Spinal cord (tissue), 9 donors: ENCODE measurements at regions not wholly inside any gene's neighbourhood (a gene's known extent, or its start where the extent isn't known, plus 50 kb on each side); places are given as distances from the start of the nearest gene placed in this dataset.
A peak's percentile ranks its signal among the peaks of the same experiment; 100 is the strongest.

Experiments
- DNase-seq, 6 donors: peaks; one replicate each; pipeline versions ENCODE4 v3.0.0 to v3.0.0-alpha.2; 2013 to 2015; ENCODE audit warnings: low spot score in 6 of 6, low read depth in 4 of 6
- H3K27ac ChIP-seq: one replicate; pipeline ENCODE4 v1.5.1; 2013; ENCODE audit warnings: low read depth, low read length, control low read depth
- H3K27me3 ChIP-seq: one replicate; pipeline ENCODE4 v1.6.1; 2013; ENCODE audit warnings: low read length; ENCODE audit not compliant: control insufficient read depth, insufficient read depth
- H3K36me3 ChIP-seq: one replicate; pipeline ENCODE4 v1.6.1; 2013; ENCODE audit warnings: low read length; ENCODE audit not compliant: control insufficient read depth, insufficient read depth
- H3K4me1 ChIP-seq: one replicate; pipeline ENCODE4 v1.6.1; 2013; ENCODE audit warnings: low read length; ENCODE audit not compliant: control insufficient read depth, insufficient read depth
- H3K4me3 ChIP-seq: one replicate; pipeline ENCODE4 v1.5.1; 2013; ENCODE audit warnings: low read depth, low read length, control low read depth
- H3K9me3 ChIP-seq: one replicate; pipeline ENCODE4 v1.6.1; 2013; ENCODE audit warnings: low read length; ENCODE audit not compliant: control insufficient read depth, insufficient read depth
- WGBS: methylation state at CpG from one replicate; pipeline ENCODE4 v1.1.5; 2013; ENCODE audit warnings: missing lambda C conversion rate; ENCODE audit not compliant: insufficient coverage; 5-methylcytosine and 5-hydroxymethylcytosine counted together
- donor health status: healthy.

DNA sequence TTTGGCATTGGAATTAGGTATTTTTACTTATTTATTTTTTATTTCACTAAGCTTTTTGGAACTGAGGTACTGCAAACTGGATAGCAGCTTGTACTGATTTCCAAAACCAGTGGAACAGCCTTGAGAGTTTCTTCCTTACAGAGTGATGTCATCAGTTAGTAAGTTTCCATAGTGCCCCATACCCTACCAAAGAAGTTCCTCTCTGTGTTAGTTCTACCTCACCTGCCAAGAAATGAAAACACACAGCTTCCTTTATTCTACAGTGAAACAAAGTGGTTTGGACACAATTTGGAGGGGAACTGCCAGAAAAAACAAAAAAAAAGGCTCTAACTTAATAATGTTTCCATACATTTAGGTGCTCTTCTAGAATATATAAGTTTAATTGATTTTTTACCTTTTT is 430.9 kb upstream of the ADGRL2 start:
- no peaks in the 10 kb centered on the region for H3K4me1 ChIP-seq
- no peaks in the 10 kb centered on the region for H3K36me3 ChIP-seq
- peak in 1 of 6 donors; percentile 28 for DNase-seq
- no peaks in the 10 kb centered on the region for H3K9me3 ChIP-seq
- no peak overlapping the region for H3K27ac ChIP-seq
- no peak overlapping the region for H3K4me3 ChIP-seq
- H3K27me3 ChIP-seq: no peaks in the 10 kb centered on the region

GRCh38 chr1:81366173-81366572 is 434.6 kb upstream of the ADGRL2 start:
- Histone ChIP-seq H3K27me3 (no peaks in the 10 kb centered on the region), H3K9me3 (no peaks in the 10 kb centered on the region), H3K4me3 (no peak overlapping the region), H3K27ac (no peak overlapping the region), H3K36me3 (no peaks in the 10 kb centered on the region), H3K4me1 (no peaks in the 10 kb centered on the region)
- no peak for DNase-seq

GRCh38 chr1:81364088-81364487 is 436.6 kb upstream of the ADGRL2 start:
- no peak overlapping the region for H3K27ac ChIP-seq
- no peaks in the 10 kb centered on the region for H3K9me3 ChIP-seq
- H3K27me3 ChIP-seq: no peaks in the 10 kb centered on the region
- H3K36me3 ChIP-seq: no peaks in the 10 kb centered on the region
- WGBS: no CpG with 5 or more reads among the region's 1 CpG
- no peak for DNase-seq
- H3K4me3 ChIP-seq: no peak overlapping the region
- H3K4me1 ChIP-seq: no peaks in the 10 kb centered on the region

GRCh38 chr1:81358151-81358550 is 442.6 kb upstream of the ADGRL2 start:
- H3K4me1 ChIP-seq: no peaks in the 10 kb centered on the region
- no peaks in the 10 kb centered on the region for H3K36me3 ChIP-seq
- no peaks in the 10 kb centered on the region for H3K9me3 ChIP-seq
- H3K27me3 ChIP-seq: no peaks in the 10 kb centered on the region
- H3K27ac ChIP-seq: no peak overlapping the region
- DNase-seq: no peak
- no peak overlapping the region for H3K4me3 ChIP-seq
- WGBS: no CpG with 5 or more reads among the region's 1 CpG

- no peaks in the 10 kb centered on the region for H3K36me3 ChIP-seq
- H3K27me3 ChIP-seq: no peaks in the 10 kb centered on the region
- no peaks in the 10 kb centered on the region for H3K4me1 ChIP-seq
- no peak overlapping the region for H3K27ac ChIP-seq
- H3K9me3 ChIP-seq: no peaks in the 10 kb centered on the region
- 78% methylated on average over 4 of the region's 5 CpGs for WGBS
- H3K4me3 ChIP-seq: no peak overlapping the region
- DNase-seq: no peak
Measured at GRCh38 chr1:81351864-81352263, 448.9 kb upstream of the ADGRL2 start.

DNA sequence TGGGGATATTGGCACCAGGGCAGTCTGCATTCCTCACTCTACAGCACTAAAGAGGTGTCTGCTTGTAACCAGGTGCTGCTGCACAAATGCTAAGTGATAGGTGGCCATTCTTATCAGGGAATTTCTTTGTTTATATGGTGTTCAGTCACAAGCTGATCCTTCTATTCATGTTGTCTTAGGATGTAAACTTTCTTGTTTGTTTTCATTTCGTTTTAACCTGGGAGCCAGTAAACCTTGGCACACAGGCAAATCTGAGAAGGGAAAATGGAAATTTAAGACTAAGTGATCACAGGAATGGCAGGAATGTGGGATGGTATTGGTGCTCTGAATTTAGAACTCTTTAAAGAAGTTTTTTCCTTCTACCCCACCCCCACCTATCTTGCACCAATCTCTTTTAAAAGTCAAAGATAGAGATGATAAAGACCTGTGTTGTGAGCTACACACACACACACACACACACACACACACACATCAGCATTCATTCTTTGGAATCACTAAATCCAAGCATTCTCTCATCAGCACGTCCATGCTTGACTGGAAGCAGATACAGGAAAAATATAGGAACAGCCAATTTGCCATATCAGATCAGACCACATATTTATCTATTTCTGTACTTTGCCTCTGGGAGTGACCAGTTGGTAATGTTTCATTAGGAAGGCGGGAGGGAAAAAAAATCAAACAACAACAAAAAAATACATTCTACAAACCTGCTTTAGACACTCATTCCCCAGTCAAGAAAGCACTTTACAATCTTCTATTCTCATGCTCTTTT is 451.4 kb upstream of the ADGRL2 start:
- DNase-seq: no peak
- Histone ChIP-seq H3K27me3 (no peaks in the 10 kb centered on the region), H3K27ac (no peak overlapping the region), H3K4me1 (no peaks in the 10 kb centered on the region), H3K4me3 (no peak overlapping the region), H3K36me3 (no peaks in the 10 kb centered on the region), H3K9me3 (no peaks in the 10 kb centered on the region)
- WGBS: no CpG with 5 or more reads among the region's 3 CpGs

DNA sequence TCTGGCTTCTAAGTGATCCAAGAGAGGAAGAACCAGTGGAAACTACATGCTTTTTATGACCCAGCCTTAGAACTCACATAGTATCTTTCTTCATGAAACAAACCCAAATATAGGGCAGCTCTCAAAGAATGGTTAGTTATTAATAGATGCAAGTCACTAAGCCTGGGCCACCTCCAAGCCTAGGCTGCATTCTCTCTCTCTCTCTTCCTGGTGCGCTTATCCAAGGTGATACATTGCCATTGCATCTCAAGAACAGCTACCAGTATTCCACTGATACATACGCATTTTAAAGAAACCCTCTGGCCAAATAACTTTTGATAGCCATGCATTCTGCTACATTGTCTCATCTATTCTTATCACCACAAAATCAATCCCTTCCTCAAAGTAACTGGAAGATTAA is 455.6 kb upstream of the ADGRL2 start:
- H3K4me1 ChIP-seq: no peaks in the 10 kb centered on the region
- H3K27ac ChIP-seq: no peak overlapping the region
- DNase-seq: no peak
- H3K27me3 ChIP-seq: no peaks in the 10 kb centered on the region
- 100% methylated on average over 2 of the region's 2 CpGs for WGBS
- H3K9me3 ChIP-seq: no peaks in the 10 kb centered on the region
- H3K4me3 ChIP-seq: no peak overlapping the region
- H3K36me3 ChIP-seq: no peaks in the 10 kb centered on the region

DNA sequence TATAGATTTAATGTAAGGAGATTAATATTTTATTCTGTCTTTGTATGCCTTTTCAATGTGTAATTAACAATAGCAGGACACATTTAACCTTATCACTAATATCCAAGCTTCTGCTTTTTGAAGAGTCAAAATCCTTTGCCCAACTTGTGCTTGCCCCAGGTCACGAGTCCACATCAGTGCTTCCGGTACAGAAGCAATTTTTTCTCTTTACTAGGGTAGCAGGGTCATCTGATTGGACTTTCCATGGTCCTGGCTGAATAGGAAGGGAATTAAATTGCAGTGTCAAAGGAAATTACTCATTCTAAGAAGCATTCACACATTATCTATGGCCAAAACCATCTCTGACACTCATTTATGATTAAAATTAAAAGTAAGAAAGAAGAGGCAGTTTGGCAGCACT is 460.5 kb upstream of the ADGRL2 start:
- Histone ChIP-seq H3K27ac (no peak overlapping the region), H3K27me3 (no peaks in the 10 kb centered on the region)
- WGBS: no CpG with 5 or more reads among the region's 2 CpGs

GRCh38 chr1:81337226-81337625 is 463.5 kb upstream of the ADGRL2 start:
- H3K4me1 ChIP-seq: no peaks in the 10 kb centered on the region
- no peaks in the 10 kb centered on the region for H3K9me3 ChIP-seq
- no peaks in the 10 kb centered on the region for H3K27me3 ChIP-seq
- H3K4me3 ChIP-seq: no peak overlapping the region
- 100% methylated on average over 7 of the region's 10 CpGs for WGBS
- DNase-seq: no peak
- no peaks in the 10 kb centered on the region for H3K36me3 ChIP-seq
- no peak overlapping the region for H3K27ac ChIP-seq

More for the DNA sequence above, 460.5 kb upstream of the ADGRL2 start:
- Histone ChIP-seq H3K36me3 (no peaks in the 10 kb centered on the region), H3K4me3 (no peak overlapping the region), H3K9me3 (no peaks in the 10 kb centered on the region), H3K4me1 (no peaks in the 10 kb centered on the region)
- DNase-seq: no peak

GRCh38 chr1:81335876-81336275 is 464.9 kb upstream of the ADGRL2 start:
- Histone ChIP-seq H3K36me3 (no peaks in the 10 kb centered on the region), H3K4me3 (no peak overlapping the region), H3K9me3 (no peaks in the 10 kb centered on the region), H3K27me3 (no peaks in the 10 kb centered on the region), H3K27ac (no peak overlapping the region), H3K4me1 (no peaks in the 10 kb centered on the region)
- no peak for DNase-seq
- WGBS: 35% methylated on average over 2 of the region's 2 CpGs
